OCI-LY7 (cell line): ENCODE measurements at regions not wholly inside any gene's neighbourhood (a gene's known extent, or its start where the extent isn't known, plus 50 kb on each side); places are given as distances from the start of the nearest gene placed in this dataset.

ENCODE experiments used
- BruUV-seq: library from RNA; stranded (reverse); fragments of 400-500 nt; replicated peaks from 2 replicates; lab custom pipeline; 2021; lab: Mats Ljungman, UMichigan
- CTCF ChIA-PET: fragments of 300-600 bp; sonication (Branson Sonifier 250); formaldehyde crosslinking; loops from one replicate; lab custom pipeline; 2022; ENCODE audit warnings: antibody characterized with exemption; ENCODE audit not compliant: unreplicated experiment; lab: Charles Lee
- POLR2A ChIA-PET: fragments of 300-600 bp; sonication (Branson Sonifier 250); formaldehyde crosslinking; loops from one replicate; lab custom pipeline; 2022; ENCODE audit warnings: antibody characterized with exemption; lab: Charles Lee
- DNase-seq: peaks from one replicate; pipeline ENCODE4 v3.0.0-alpha.2; 2015; ENCODE audit warnings: low spot score
- H2AFZ ChIP-seq: fragments of 200-600 bp; sonication (generic), shearing (Covaris generic); 2 replicates; pipeline ENCODE4 v1.6.1; 2014; ENCODE audit warnings: mild to moderate bottlenecking, antibody characterized with exemption, low read length, moderate library complexity
- H3K27ac ChIP-seq: fragments of 200-600 bp; sonication (generic); 2 replicates; pipeline ENCODE4 v1.5.1; 2014; ENCODE audit warnings: mixed run types, low read depth, mild to moderate bottlenecking, moderate library complexity, low read length, inconsistent platforms; ENCODE audit not compliant: poor library complexity, severe bottlenecking
- H3K36me3 ChIP-seq: fragments of 200-600 bp; sonication (generic); 2 replicates; pipeline ENCODE4 v1.6.1; 2014; ENCODE audit warnings: mild to moderate bottlenecking, antibody characterized with exemption, low read length, moderate library complexity, mixed read lengths; ENCODE audit not compliant: insufficient read depth
- H3K4me1 ChIP-seq: fragments of 200-600 bp; sonication (generic); 2 replicates; pipeline ENCODE4 v1.5.1; 2014; ENCODE audit warnings: mild to moderate bottlenecking, low read length; ENCODE audit not compliant: insufficient read depth, poor library complexity, severe bottlenecking
- H3K4me2 ChIP-seq: fragments of 200-600 bp; sonication (generic); 2 replicates; pipeline ENCODE4 v1.6.1; 2014; ENCODE audit warnings: mild to moderate bottlenecking, low read length
- H3K4me3 ChIP-seq: fragments of 200-600 bp; sonication (generic); 2 replicates; pipeline ENCODE4 v1.5.1; 2014; ENCODE audit warnings: mild to moderate bottlenecking, low read depth, low read length; ENCODE audit not compliant: poor library complexity, severe bottlenecking
- H3K79me2 ChIP-seq: fragments of 200-600 bp; sonication (generic); 2 replicates; pipeline ENCODE4 v1.6.1; 2016; ENCODE audit warnings: low read depth, mild to moderate bottlenecking, low read length, moderate library complexity, mixed read lengths; ENCODE audit not compliant: insufficient read depth
- H3K9me2 ChIP-seq: fragments of 200-600 bp; sonication (generic); 2 replicates; pipeline ENCODE4 v1.6.1; 2016; ENCODE audit warnings: mild to moderate bottlenecking, low read length, mixed read lengths; ENCODE audit not compliant: insufficient read depth
- H3K9me3 ChIP-seq: fragments of 200-600 bp; sonication (generic); 2 replicates; pipeline ENCODE4 v1.6.1; 2014; ENCODE audit warnings: mild to moderate bottlenecking, mixed run types, low read length, mixed read lengths
- H4K20me1 ChIP-seq: fragments of 200-600 bp; sonication (generic); 2 replicates; pipeline ENCODE4 v1.6.1; 2014; ENCODE audit warnings: mild to moderate bottlenecking, antibody characterized with exemption, low read length, moderate library complexity, mixed read lengths; ENCODE audit not compliant: insufficient read depth
- CTCF ChIP-seq: fragments of 200-600 bp; sonication (generic); conservative IDR thresholded peaks from 2 replicates; pipeline ENCODE4 v1.5.1; 2014; ENCODE audit warnings: mild to moderate bottlenecking, antibody characterized with exemption, low read length, moderate library complexity, mixed read lengths
- EZH2phosphoT487 ChIP-seq: fragments of 200-600 bp; sonication (generic); IDR thresholded peaks from 2 replicates; pipeline ENCODE4 v1.6.1; 2018; ENCODE audit warnings: low read depth, borderline replicate concordance, mild to moderate bottlenecking, mixed run types, antibody characterized with exemption, low read length, moderate library complexity, mixed read lengths
- intact Hi-C: fragments of 100-400 bp; cut with micrococcal nuclease; formaldehyde crosslinking; loops from one replicate; pipeline ENCODE4 v1.10.0; 2022; ENCODE audit not compliant: unreplicated experiment

DNA sequence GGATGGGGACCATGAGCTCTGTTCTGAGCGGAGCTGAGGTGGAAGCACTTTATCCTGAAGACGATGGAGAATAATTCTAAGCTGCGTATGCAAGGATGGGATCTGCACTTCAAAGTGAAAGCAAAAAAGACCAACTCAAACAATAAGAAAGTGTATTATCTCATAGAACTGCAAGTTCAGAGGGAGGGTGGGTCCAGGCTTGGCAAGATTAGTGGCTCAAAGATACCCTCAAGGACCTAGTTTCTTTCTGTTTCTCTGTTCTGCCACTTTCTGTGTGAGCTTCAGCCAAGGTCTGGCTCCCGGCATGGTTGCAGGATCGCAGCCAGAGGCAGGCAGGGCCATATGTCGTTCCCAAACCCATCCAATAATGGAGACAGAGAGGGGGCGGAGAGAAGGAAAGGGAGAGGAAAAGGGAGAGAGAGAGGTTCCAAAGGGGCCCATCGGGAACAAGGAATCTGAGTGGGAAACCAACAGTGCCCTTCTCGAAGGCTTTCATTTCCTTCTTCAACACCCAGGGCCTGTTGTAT is 169.2 kb upstream of the NCK2 start:
- TF ChIP-seq CTCF: no peak
- ChIA-PET POLR2A (interaction anchor here (0.7 kb wide), 1 partner anchor 33 kb away, joined by 3 read pairs; no protein-coding TSS in a partner anchor), CTCF (interaction anchor here (0.9 kb wide), 1 partner anchor 28 kb away, joined by 3 read pairs; no protein-coding TSS in a partner anchor)
- no TSS peak for BruUV-seq
- H3K4me2 ChIP-seq: no peak overlapping the region
- H3K79me2 ChIP-seq: no peaks in the 10 kb centered on the region
- H3K9me3 ChIP-seq: no peaks in the 10 kb centered on the region
- no peaks in the 10 kb centered on the region for H4K20me1 ChIP-seq
- intact Hi-C loops: loop anchor here (1.0 to 10.0 kb wide), 3 partner anchors 212 to 509 kb away; no protein-coding TSS in a partner anchor
- H3K36me3 ChIP-seq: no peaks in the 10 kb centered on the region
- H3K4me1 ChIP-seq: no peaks in the 10 kb centered on the region
- no peak overlapping the region for H2AFZ ChIP-seq
- DNase-seq: no peak
- H3K9me2 ChIP-seq: no peaks in the 10 kb centered on the region
- no peak overlapping the region for H3K27ac ChIP-seq
- H3K4me3 ChIP-seq: no peak overlapping the region

DNA sequence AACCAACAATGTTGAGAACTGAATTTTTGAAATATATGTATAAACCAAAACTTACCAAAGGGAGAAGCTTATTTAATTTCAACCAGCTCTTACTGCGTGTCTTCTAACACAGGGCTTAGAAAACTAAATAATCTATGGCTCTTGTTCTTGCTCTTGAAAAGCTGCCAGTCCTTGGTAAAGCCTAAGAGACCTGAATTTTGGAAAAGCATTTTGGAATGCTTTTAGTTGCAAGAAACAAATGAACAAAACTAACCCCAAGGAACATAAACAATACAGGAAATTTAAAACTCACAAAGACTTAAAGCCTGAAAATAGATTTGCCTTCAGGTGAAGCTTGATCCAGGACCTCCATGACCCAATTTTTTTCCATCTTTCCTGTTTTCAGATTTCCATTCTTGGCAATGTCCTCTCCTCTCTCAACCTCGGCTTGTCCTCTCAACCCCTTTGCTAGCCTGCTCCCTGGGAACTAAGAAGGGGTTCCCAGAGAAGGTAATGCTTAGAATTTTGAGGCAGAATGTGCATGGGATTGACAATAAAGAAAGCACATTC is 169.8 kb upstream of the NCK2 start:
- intact Hi-C loops: loop anchor here (10.0 kb wide), 2 partner anchors 310 to 510 kb away; no protein-coding TSS in a partner anchor

More for the DNA sequence above, 169.8 kb upstream of the NCK2 start:
- Histone ChIP-seq H3K9me2 (no peaks in the 10 kb centered on the region), H3K4me3 (no peak overlapping the region), H3K4me2 (no peak overlapping the region), H4K20me1 (no peaks in the 10 kb centered on the region), H3K79me2 (no peaks in the 10 kb centered on the region), H3K27ac (no peak overlapping the region), H3K9me3 (no peaks in the 10 kb centered on the region), H3K36me3 (no peaks in the 10 kb centered on the region), H3K4me1 (no peaks in the 10 kb centered on the region), H2AFZ (no peak overlapping the region)
- TF ChIP-seq EZH2phosphoT487: no peak
- TF ChIP-seq CTCF: no peak
- CTCF ChIA-PET: interaction anchor here (0.9 kb wide), 1 partner anchor 28 kb away, joined by 3 read pairs; no protein-coding TSS in a partner anchor
- no peak for DNase-seq
- no TSS peak for BruUV-seq
- POLR2A ChIA-PET: interaction anchor here (0.7 kb wide), 1 partner anchor 33 kb away, joined by 3 read pairs; no protein-coding TSS in a partner anchor
